HG03439 (cell line): ENCODE measurements at regions not wholly inside any gene's neighbourhood (a gene's known extent, or its start where the extent isn't known, plus 50 kb on each side); places are given as distances from the start of the nearest gene placed in this dataset.

Experiments
- ATAC-seq: cut with Tn5 transposase; IDR thresholded peaks from one replicate; pipeline ENCODE4 v1.9.1; 2021; ENCODE audit warnings: mild to moderate bottlenecking, moderate library complexity; ENCODE audit not compliant: unreplicated experiment

GRCh38 chr12:58608711-58609110 lies 311.6 kb downstream of the LRIG3 start:
- ATAC-seq: no peak

- ATAC-seq: no peak
These were observed 305.3 kb downstream of the LRIG3 start for GRCh38 chr12:58615047-58615446.

DNA sequence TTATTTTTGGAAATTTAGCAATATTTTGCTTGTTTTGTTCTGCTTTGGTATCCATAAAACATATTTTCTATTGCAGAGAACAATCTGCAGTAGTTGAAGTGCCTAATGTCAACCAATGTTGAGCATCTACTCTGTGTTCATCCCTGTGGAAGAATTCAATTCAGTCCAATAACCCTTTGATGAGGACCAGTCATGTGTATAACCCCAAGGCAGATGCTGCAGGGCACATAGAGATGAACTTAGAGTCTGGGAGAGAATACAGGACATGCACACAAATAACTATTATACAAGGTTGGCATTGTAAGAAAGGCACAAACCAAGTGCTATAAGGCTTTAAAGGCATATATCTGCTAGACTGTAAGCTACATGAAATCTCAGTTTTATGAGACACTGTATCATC lies 304.7 kb downstream of the LRIG3 start:
- no peak for ATAC-seq

GRCh38 chr12:58616618-58617017 lies 303.7 kb downstream of the LRIG3 start:
- no peak for ATAC-seq

DNA sequence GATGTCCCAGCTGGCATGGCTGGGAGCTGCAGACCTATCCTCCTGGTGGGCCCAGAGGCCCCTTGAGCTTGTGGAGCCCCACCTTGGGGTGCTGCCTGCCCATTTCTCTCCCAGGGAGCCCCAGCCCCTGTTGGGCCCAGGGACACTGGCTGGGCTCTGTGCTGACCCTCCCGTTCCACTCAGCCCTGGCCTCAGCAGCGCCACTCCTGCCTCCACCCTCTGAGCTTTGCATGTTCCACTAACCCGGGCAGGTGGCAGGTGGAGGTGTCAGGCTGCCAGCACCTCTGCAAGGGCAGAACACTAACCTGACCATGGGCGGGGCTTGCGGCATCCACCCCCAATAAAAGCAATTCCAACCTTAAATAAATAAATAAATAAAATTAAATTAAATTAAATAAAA lies 299.2 kb downstream of the LRIG3 start:
- ATAC-seq: no peak

GRCh38 chr12:58629376-58629775 lies 290.9 kb downstream of the LRIG3 start:
- no peak for ATAC-seq

- ATAC-seq: no peak
These were observed 286.8 kb downstream of the LRIG3 start for GRCh38 chr12:58633479-58633878.

- ATAC-seq: no peak
These were observed 280.9 kb downstream of the LRIG3 start for GRCh38 chr12:58639318-58639934.

DNA sequence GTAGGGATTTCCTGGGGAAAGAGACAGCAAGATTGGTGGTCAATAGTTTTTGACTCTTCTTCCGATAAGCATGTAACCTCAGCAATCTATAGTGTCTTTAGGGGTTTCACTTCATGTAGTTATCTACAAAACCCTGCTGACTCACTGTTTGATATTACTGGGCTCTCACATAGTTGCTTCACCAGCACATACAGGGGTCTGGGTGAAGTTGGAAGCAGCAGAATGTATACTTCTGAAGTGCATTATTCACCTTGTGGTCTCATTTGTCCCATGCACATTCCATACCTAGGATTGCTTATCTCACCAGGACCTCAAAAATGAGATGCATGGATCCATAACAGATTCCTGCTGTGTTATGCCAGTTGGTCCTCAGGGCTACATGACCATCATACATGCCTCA lies 280.0 kb downstream of the LRIG3 start:
- no peak for ATAC-seq

DNA sequence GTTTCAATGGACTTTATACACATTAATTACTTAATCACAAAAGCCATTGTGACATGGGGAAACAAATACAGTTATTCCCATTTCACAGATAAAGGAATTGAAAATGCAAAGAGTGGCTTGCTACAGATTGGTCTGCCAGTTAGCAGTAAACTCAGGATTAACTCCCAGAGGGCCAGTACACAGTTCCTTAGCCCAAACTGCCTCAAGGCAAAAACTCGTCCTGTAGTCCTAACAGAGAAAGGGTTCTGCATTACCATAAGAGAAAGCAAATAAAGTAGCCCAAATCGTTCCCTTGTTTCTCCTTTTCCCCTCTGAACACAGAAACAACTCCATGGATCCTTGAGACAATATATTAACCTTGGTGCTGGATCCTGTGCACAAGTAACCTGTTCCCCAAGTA lies 274.4 kb downstream of the LRIG3 start:
- ATAC-seq: no peak

- no peak for ATAC-seq
These were observed 272.8 kb downstream of the LRIG3 start for GRCh38 chr12:58647495-58647894.

DNA sequence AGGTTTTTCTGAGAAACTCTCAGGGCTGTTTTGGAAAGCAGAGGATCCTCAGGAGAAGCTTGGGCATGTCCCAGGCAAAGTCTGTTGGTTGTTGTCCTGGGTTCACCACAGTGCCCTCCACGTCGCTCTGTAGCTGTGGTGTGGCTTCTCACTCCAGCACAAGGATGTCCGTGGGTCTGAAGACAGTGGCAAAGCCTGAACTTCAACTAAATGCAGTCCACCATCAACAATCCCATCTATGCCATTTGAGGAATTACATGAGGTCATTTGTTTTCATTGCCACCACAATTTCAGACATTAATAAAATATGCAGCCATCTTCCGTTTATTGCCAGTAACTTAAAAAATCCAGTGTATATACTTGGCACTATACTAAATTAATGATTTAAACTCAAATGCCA lies 272.1 kb downstream of the LRIG3 start:
- ATAC-seq: no peak

- ATAC-seq: no peak
These were observed 268.5 kb downstream of the LRIG3 start for GRCh38 chr12:58651850-58652249.

GRCh38 chr12:58654021-58654420 lies 266.3 kb downstream of the LRIG3 start:
- ATAC-seq: no peak

GRCh38 chr12:58655375-58655774 lies 264.9 kb downstream of the LRIG3 start:
- no peak for ATAC-seq

- ATAC-seq: no peak
These were observed 263.9 kb downstream of the LRIG3 start for GRCh38 chr12:58656254-58657009.

DNA sequence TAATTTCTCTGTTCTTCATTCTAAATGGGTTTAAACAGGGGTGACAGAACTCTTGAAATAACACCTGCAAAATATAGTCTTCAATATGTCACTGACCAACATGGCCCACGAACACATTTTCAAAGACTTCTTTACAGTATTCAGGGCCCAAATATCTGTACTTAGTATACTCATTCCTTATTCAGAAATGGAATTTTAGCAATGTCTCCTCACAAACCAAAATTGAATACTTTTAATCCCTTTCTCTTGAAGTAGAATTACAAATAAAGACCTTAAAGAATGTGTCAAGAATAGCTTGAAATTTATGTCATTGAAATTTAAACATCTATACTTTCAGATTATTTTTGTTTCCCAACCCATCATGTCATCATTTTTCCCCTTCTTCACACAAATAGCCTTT lies 263.1 kb downstream of the LRIG3 start:
- no peak for ATAC-seq

DNA sequence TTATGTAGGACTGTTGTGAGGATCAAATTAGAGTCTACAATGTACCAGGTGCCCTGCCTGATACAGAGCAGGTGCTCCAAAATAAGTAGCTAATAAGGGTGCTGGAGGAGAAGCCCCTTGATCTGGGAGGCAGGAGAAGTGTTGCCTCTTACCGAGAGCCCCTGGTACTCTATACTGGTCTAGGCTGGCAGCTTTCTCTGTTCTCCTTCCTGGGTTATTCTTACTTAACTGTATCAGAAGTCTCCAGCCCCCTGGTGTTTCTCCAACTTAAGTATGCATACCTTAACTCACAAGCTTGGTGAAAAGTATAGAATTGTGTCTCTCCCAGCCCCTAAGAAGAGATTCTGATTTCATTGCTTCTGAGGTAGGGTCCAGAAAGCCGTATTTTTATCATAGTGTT lies 254.9 kb downstream of the LRIG3 start:
- no peak for ATAC-seq

GRCh38 chr12:58668233-58668632 lies 252.1 kb downstream of the LRIG3 start:
- no peak for ATAC-seq

DNA sequence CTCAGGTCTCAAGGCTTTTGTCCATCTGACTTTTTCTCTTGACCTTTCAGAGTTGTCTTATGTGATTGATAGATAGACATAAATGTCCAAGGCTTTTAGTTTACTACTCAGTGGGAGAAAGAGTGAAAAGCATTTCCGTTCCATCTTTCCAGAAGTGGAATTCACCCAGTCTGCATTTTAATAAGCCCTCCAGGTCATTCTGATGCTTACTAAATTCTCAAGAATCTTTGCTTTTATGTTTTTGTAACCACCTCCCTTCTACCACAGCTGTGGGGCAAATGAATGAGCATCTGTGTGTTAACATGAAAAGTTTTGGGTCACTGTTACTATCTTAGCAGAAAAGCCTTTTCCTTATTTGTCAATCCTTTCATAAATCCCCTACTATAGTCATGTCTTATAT lies 251.4 kb downstream of the LRIG3 start:
- ATAC-seq: no peak

- ATAC-seq: no peak
These were observed 249.7 kb downstream of the LRIG3 start for GRCh38 chr12:58670623-58671022.

DNA sequence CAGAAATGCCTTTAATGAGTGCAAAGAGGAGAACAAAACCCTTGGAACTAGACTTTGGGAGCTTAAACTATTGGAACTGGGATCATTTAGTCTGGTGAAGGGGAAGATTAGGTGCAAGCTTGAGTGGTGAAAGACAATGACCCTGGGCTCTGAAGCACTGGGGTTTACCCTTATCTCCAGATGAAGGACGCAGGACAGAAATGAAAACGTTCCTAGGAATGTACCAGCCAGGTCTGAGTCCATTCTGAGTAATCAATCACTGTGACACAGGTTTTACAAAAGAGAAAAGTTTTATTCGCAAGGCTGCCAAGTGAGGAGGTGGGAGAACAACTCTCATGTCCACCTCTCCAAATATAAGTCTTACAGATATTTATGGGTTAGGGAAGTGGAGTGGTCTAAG lies 249.1 kb downstream of the LRIG3 start:
- no peak for ATAC-seq

DNA sequence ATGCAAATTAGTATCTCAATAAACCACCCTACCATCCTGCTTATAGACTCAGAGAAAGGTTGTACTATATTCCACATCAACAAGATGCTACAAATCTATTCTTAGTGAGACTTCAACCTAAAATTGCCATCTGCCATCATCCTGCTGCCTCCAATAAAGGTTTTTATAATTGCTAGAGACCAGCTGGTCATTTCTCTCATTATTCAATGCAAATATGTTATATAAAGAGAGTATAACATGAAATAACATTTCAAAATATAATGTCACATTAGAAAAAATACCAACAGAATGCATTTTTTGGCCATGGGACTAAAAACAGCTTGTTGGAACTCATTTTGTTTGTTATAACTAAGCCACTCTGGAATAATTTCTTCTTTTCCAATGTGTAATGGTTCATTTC lies 247.3 kb downstream of the LRIG3 start:
- no peak for ATAC-seq
